Panc1 (cell line): ENCODE measurements at regions not wholly inside any gene's neighbourhood (a gene's known extent, or its start where the extent isn't known, plus 50 kb on each side); places are given as distances from the start of the nearest gene placed in this dataset.

Experiments used
- TCF7L2 ChIP-seq: IDR thresholded peaks from 2 replicates; pipeline ENCODE4 v1.6.1; 2011; ENCODE audit warnings: mild to moderate bottlenecking, low read depth, low read length, inconsistent platforms
- TF ChIP-seq, protein P1 (sequence below): fragments of 450-650 bp; IDR thresholded peaks from 2 replicates; pipeline ENCODE4 v1.5.1; 2017; ENCODE audit warnings: mild to moderate bottlenecking
- TF ChIP-seq, protein P2 (sequence below), 2 experiments: IDR thresholded peaks; 2 replicates each; pipeline ENCODE4 v1.6.1; 2011 to 2012; ENCODE audit warnings: low read depth in 2 of 2, control low read depth in 1 of 2, low read length in 1 of 2, mild to moderate bottlenecking in 1 of 2, moderate library complexity in 1 of 2; ENCODE audit not compliant: insufficient read depth in 1 of 2

DNA sequence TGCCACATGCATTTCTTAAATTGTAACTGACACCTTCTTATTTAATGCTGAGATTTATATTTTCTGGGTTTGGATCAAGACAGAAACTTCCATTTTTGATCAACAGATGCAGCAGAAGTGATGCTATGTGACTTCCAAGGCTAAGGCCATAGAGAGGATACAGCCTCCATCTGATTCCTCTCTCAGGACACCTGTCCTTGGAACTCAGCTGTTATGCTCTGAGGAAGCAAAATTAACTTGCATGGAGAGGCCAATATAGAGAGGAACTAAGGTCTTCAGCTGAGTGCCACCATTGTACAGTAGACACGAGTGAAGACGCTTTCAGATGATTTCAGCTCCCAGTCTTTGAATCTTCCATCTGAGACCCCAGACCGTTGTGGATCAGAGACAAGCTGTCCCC lies 296.9 kb upstream of the TBL1XR1 start:
- TF ChIP-seq, protein P1, sequence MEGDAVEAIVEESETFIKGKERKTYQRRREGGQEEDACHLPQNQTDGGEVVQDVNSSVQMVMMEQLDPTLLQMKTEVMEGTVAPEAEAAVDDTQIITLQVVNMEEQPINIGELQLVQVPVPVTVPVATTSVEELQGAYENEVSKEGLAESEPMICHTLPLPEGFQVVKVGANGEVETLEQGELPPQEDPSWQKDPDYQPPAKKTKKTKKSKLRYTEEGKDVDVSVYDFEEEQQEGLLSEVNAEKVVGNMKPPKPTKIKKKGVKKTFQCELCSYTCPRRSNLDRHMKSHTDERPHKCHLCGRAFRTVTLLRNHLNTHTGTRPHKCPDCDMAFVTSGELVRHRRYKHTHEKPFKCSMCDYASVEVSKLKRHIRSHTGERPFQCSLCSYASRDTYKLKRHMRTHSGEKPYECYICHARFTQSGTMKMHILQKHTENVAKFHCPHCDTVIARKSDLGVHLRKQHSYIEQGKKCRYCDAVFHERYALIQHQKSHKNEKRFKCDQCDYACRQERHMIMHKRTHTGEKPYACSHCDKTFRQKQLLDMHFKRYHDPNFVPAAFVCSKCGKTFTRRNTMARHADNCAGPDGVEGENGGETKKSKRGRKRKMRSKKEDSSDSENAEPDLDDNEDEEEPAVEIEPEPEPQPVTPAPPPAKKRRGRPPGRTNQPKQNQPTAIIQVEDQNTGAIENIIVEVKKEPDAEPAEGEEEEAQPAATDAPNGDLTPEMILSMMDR = no peak
- no peak for TF ChIP-seq TCF7L2
- TF ChIP-seq, protein P2, sequence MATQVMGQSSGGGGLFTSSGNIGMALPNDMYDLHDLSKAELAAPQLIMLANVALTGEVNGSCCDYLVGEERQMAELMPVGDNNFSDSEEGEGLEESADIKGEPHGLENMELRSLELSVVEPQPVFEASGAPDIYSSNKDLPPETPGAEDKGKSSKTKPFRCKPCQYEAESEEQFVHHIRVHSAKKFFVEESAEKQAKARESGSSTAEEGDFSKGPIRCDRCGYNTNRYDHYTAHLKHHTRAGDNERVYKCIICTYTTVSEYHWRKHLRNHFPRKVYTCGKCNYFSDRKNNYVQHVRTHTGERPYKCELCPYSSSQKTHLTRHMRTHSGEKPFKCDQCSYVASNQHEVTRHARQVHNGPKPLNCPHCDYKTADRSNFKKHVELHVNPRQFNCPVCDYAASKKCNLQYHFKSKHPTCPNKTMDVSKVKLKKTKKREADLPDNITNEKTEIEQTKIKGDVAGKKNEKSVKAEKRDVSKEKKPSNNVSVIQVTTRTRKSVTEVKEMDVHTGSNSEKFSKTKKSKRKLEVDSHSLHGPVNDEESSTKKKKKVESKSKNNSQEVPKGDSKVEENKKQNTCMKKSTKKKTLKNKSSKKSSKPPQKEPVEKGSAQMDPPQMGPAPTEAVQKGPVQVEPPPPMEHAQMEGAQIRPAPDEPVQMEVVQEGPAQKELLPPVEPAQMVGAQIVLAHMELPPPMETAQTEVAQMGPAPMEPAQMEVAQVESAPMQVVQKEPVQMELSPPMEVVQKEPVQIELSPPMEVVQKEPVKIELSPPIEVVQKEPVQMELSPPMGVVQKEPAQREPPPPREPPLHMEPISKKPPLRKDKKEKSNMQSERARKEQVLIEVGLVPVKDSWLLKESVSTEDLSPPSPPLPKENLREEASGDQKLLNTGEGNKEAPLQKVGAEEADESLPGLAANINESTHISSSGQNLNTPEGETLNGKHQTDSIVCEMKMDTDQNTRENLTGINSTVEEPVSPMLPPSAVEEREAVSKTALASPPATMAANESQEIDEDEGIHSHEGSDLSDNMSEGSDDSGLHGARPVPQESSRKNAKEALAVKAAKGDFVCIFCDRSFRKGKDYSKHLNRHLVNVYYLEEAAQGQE (IDR thresholded peaks at IDR 0.05; ENCODE audit: insufficient read depth in 1 of 2, low read depth in 2 of 2, low read length in 1 of 2) = no peak
